ENCODE measurements at regions not wholly inside any gene's neighbourhood (a gene's known extent, or its start where the extent isn't known, plus 50 kb on each side); places are given as distances from the start of the nearest gene placed in this dataset.
"Not testable (repeated sequence)": the region's sequence is repeated elsewhere in the genome, so short reads cannot be mapped to it uniquely, and the experiment has no call there.

DNA sequence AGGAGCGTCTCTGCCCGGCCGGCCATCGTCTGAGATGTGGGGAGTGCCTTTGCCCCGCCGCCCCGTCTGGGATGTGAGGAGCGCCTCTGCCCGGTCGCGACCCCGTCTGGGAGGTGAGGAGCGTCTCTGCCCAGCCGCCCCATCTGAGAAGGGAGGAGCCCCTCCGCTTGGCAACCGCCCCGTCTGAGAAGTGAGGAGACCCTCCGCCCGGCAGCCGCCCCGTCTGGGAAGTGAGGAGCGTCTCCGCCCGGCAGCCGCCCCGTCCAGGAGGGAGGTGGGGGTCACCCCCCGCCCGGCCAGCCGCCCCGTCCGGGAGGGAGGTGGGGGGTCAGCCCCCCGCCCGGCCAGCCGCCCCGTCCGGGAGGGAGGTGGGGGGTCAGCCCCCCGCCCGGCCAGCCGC is 432.7 kb downstream of the LIG4 start:
- not testable (repeated sequence) for H3K9me3 ChIP-seq (ENCODE audit: control insufficient read depth in 1 of 2, low read length in 2 of 2); H3K27ac ChIP-seq (ENCODE audit: low read length); H3K4me3 ChIP-seq (ENCODE audit: low read depth in 1 of 2, low read length in 2 of 2); H3K36me3 ChIP-seq (ENCODE audit: control insufficient read depth in 1 of 2, insufficient read depth in 2 of 2, low read length in 2 of 2); H3K4me1 ChIP-seq (ENCODE audit: control insufficient read depth in 1 of 2, insufficient read depth in 2 of 2, low read length in 2 of 2); H3K27me3 ChIP-seq (ENCODE audit: low read depth, low read length)

DNA sequence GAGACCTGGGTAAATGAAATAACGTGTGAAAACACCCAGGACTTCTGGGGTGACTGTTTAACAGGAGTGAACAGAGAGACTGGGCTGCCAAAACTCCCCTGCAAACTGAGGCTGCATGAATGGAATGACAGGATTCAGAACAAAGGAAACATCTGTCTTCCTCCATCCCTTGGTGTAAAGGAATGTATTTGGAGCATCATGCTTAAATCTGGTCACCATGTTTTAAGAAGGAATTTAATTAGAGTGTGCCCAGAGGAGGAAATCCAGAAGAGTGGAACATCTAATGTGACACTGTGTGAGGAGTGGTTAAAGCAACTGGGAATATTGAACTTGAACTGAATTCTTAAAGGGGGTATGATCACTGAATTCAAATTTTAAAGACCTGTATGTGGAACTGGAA is 437.2 kb downstream of the LIG4 start:
- H3K36me3 ChIP-seq (ENCODE audit: control insufficient read depth in 1 of 2, insufficient read depth in 2 of 2, low read length in 2 of 2): no peaks in the 10 kb centered on the region
- no peaks in the 10 kb centered on the region for H3K4me1 ChIP-seq (ENCODE audit: control insufficient read depth in 1 of 2, insufficient read depth in 2 of 2, low read length in 2 of 2)
- no peaks in the 10 kb centered on the region for H3K27me3 ChIP-seq (ENCODE audit: low read depth, low read length)
- H3K4me3 ChIP-seq (ENCODE audit: low read depth in 1 of 2, low read length in 2 of 2): no peak overlapping the region
- H3K27ac ChIP-seq (ENCODE audit: low read length): no peak overlapping the region
- H3K9me3 ChIP-seq (ENCODE audit: control insufficient read depth in 1 of 2, low read length in 2 of 2): no peaks in the 10 kb centered on the region

GRCh38 chr13:107770541-107770940 is 444.8 kb downstream of the LIG4 start:
- H3K27me3 ChIP-seq (ENCODE audit: low read depth, low read length): no peaks in the 10 kb centered on the region
- H3K9me3 ChIP-seq (ENCODE audit: control insufficient read depth in 1 of 2, low read length in 2 of 2): no peaks in the 10 kb centered on the region
- no peaks in the 10 kb centered on the region for H3K36me3 ChIP-seq (ENCODE audit: control insufficient read depth in 1 of 2, insufficient read depth in 2 of 2, low read length in 2 of 2)
- no peak overlapping the region for H3K4me3 ChIP-seq (ENCODE audit: low read depth in 1 of 2, low read length in 2 of 2)
- H3K27ac ChIP-seq (ENCODE audit: low read length): no peak overlapping the region
- no peaks in the 10 kb centered on the region for H3K4me1 ChIP-seq (ENCODE audit: control insufficient read depth in 1 of 2, insufficient read depth in 2 of 2, low read length in 2 of 2)

GRCh38 chr13:107767119-107767518 is 448.2 kb downstream of the LIG4 start:
- no peaks in the 10 kb centered on the region for H3K36me3 ChIP-seq (ENCODE audit: control insufficient read depth in 1 of 2, insufficient read depth in 2 of 2, low read length in 2 of 2)
- H3K27me3 ChIP-seq (ENCODE audit: low read depth, low read length): no peaks in the 10 kb centered on the region
- no peak overlapping the region for H3K4me3 ChIP-seq (ENCODE audit: low read depth in 1 of 2, low read length in 2 of 2)
- H3K4me1 ChIP-seq (ENCODE audit: control insufficient read depth in 1 of 2, insufficient read depth in 2 of 2, low read length in 2 of 2): no peaks in the 10 kb centered on the region
- no peak overlapping the region for H3K27ac ChIP-seq (ENCODE audit: low read length)
- no peaks in the 10 kb centered on the region for H3K9me3 ChIP-seq (ENCODE audit: control insufficient read depth in 1 of 2, low read length in 2 of 2)

DNA sequence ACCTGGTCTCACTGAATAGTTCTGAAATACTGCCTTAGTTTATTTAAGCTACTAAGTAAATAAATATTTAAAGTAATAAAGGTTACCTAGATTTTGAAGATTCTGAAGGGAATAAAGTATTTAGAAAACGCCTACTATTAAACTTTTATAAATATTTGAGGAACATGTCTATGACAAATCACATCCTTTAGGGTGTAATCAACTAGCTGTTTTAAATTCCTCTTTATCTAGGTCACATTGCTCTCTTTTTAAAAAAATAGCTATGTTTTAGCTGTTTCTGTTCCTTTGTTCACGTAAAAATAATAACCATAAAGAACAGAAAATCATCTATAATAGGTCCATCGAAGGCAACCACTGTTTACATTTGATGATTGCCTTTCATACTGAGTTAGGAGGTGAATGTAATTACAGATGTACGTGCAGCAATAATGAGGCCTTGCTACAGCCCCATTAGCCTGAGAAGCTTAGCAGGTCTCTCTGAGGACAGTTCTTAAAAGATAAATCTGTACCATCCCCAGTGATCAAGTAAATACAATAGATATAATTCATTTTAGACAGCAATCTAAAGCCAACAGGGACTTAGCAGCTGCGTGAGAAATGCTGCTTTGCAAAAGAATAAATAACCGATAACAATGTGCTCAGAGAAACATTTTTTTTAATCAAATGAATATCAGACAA is 449.5 kb downstream of the LIG4 start:
- Histone ChIP-seq H3K9me3 (ENCODE audit: control insufficient read depth in 1 of 2, low read length in 2 of 2) (no peaks in the 10 kb centered on the region), H3K27me3 (ENCODE audit: low read depth, low read length) (no peaks in the 10 kb centered on the region), H3K4me1 (ENCODE audit: control insufficient read depth in 1 of 2, insufficient read depth in 2 of 2, low read length in 2 of 2) (no peaks in the 10 kb centered on the region), H3K4me3 (ENCODE audit: low read depth in 1 of 2, low read length in 2 of 2) (no peak overlapping the region), H3K27ac (ENCODE audit: low read length) (no peak overlapping the region), H3K36me3 (ENCODE audit: control insufficient read depth in 1 of 2, insufficient read depth in 2 of 2, low read length in 2 of 2) (no peaks in the 10 kb centered on the region)

DNA sequence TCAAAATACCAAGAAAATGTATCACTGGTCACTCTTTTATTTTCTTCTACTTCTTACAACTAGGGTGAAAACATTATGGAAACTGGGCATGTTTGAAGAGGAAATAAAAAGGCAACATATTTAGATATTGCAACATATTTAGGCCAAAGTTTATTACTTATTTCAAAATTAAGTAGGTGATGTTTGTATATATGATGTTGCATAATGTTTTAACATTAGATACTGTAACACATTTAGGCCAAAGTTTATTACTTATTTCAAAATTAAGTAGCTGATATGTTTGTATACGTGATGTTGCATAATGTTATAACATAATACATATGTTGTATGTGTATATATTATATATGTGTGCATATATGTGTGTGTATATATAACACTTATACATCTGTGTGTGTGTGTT is 451.3 kb downstream of the LIG4 start:
- peaks cover 0 to 2% of the 10 kb centered on the region in 2 donors for H3K9me3 ChIP-seq (ENCODE audit: control insufficient read depth in 1 of 2, low read length in 2 of 2)
- no peaks in the 10 kb centered on the region for H3K36me3 ChIP-seq (ENCODE audit: control insufficient read depth in 1 of 2, insufficient read depth in 2 of 2, low read length in 2 of 2)
- H3K27ac ChIP-seq (ENCODE audit: low read length): no peak overlapping the region
- H3K4me3 ChIP-seq (ENCODE audit: low read depth in 1 of 2, low read length in 2 of 2): no peak overlapping the region
- H3K4me1 ChIP-seq (ENCODE audit: control insufficient read depth in 1 of 2, insufficient read depth in 2 of 2, low read length in 2 of 2): no peaks in the 10 kb centered on the region
- H3K27me3 ChIP-seq (ENCODE audit: low read depth, low read length): no peaks in the 10 kb centered on the region

- Histone ChIP-seq H3K4me1 (ENCODE audit: control insufficient read depth in 1 of 2, insufficient read depth in 2 of 2, low read length in 2 of 2) (no peaks in the 10 kb centered on the region), H3K36me3 (ENCODE audit: control insufficient read depth in 1 of 2, insufficient read depth in 2 of 2, low read length in 2 of 2) (no peaks in the 10 kb centered on the region), H3K27ac (ENCODE audit: low read length) (no peak overlapping the region), H3K27me3 (ENCODE audit: low read depth, low read length) (no peaks in the 10 kb centered on the region), H3K9me3 (ENCODE audit: control insufficient read depth in 1 of 2, low read length in 2 of 2) (no peaks in the 10 kb centered on the region), H3K4me3 (ENCODE audit: low read depth in 1 of 2, low read length in 2 of 2) (no peak overlapping the region)
Measured at GRCh38 chr13:107753748-107754147, 461.6 kb downstream of the LIG4 start.

GRCh38 chr13:107753291-107753690 is 462.0 kb downstream of the LIG4 start:
- Histone ChIP-seq H3K9me3 (ENCODE audit: control insufficient read depth in 1 of 2, low read length in 2 of 2) (no peaks in the 10 kb centered on the region), H3K4me1 (ENCODE audit: control insufficient read depth in 1 of 2, insufficient read depth in 2 of 2, low read length in 2 of 2) (no peaks in the 10 kb centered on the region), H3K4me3 (ENCODE audit: low read depth in 1 of 2, low read length in 2 of 2) (no peak overlapping the region), H3K27ac (ENCODE audit: low read length) (no peak overlapping the region), H3K36me3 (ENCODE audit: control insufficient read depth in 1 of 2, insufficient read depth in 2 of 2, low read length in 2 of 2) (no peaks in the 10 kb centered on the region), H3K27me3 (ENCODE audit: low read depth, low read length) (no peaks in the 10 kb centered on the region)

GRCh38 chr13:107743983-107744382 is 471.4 kb downstream of the LIG4 start:
- Histone ChIP-seq H3K27ac (ENCODE audit: low read length) (no peak overlapping the region), H3K4me3 (ENCODE audit: low read depth in 1 of 2, low read length in 2 of 2) (no peak overlapping the region), H3K4me1 (ENCODE audit: control insufficient read depth in 1 of 2, insufficient read depth in 2 of 2, low read length in 2 of 2) (no peaks in the 10 kb centered on the region)

GRCh38 chr13:107743526-107743925 is 471.8 kb downstream of the LIG4 start:
- no peaks in the 10 kb centered on the region for H3K9me3 ChIP-seq (ENCODE audit: control insufficient read depth in 1 of 2, low read length in 2 of 2)
- H3K36me3 ChIP-seq (ENCODE audit: control insufficient read depth in 1 of 2, insufficient read depth in 2 of 2, low read length in 2 of 2): no peaks in the 10 kb centered on the region
- no peak overlapping the region for H3K4me3 ChIP-seq (ENCODE audit: low read depth in 1 of 2, low read length in 2 of 2)
- H3K27ac ChIP-seq (ENCODE audit: low read length): no peak overlapping the region
- H3K27me3 ChIP-seq (ENCODE audit: low read depth, low read length): no peaks in the 10 kb centered on the region
- no peaks in the 10 kb centered on the region for H3K4me1 ChIP-seq (ENCODE audit: control insufficient read depth in 1 of 2, insufficient read depth in 2 of 2, low read length in 2 of 2)

More at GRCh38 chr13:107743983-107744382, 471.4 kb downstream of the LIG4 start:
- Histone ChIP-seq H3K36me3 (ENCODE audit: control insufficient read depth in 1 of 2, insufficient read depth in 2 of 2, low read length in 2 of 2) (no peaks in the 10 kb centered on the region), H3K27me3 (ENCODE audit: low read depth, low read length) (no peaks in the 10 kb centered on the region), H3K9me3 (ENCODE audit: control insufficient read depth in 1 of 2, low read length in 2 of 2) (no peaks in the 10 kb centered on the region)

- H3K4me3 ChIP-seq (ENCODE audit: low read depth in 1 of 2, low read length in 2 of 2): no peak overlapping the region
- H3K27ac ChIP-seq (ENCODE audit: low read length): no peak overlapping the region
- H3K36me3 ChIP-seq (ENCODE audit: control insufficient read depth in 1 of 2, insufficient read depth in 2 of 2, low read length in 2 of 2): no peaks in the 10 kb centered on the region
- no peaks in the 10 kb centered on the region for H3K9me3 ChIP-seq (ENCODE audit: control insufficient read depth in 1 of 2, low read length in 2 of 2)
- no peaks in the 10 kb centered on the region for H3K4me1 ChIP-seq (ENCODE audit: control insufficient read depth in 1 of 2, insufficient read depth in 2 of 2, low read length in 2 of 2)
- no peaks in the 10 kb centered on the region for H3K27me3 ChIP-seq (ENCODE audit: low read depth, low read length)
Measured at GRCh38 chr13:107743100-107743499, 472.2 kb downstream of the LIG4 start.

- Histone ChIP-seq H3K27me3 (ENCODE audit: low read depth, low read length) (no peaks in the 10 kb centered on the region), H3K36me3 (ENCODE audit: control insufficient read depth in 1 of 2, insufficient read depth in 2 of 2, low read length in 2 of 2) (no peaks in the 10 kb centered on the region), H3K27ac (ENCODE audit: low read length) (no peak overlapping the region), H3K4me1 (ENCODE audit: control insufficient read depth in 1 of 2, insufficient read depth in 2 of 2, low read length in 2 of 2) (no peaks in the 10 kb centered on the region), H3K9me3 (ENCODE audit: control insufficient read depth in 1 of 2, low read length in 2 of 2) (no peaks in the 10 kb centered on the region), H3K4me3 (ENCODE audit: low read depth in 1 of 2, low read length in 2 of 2) (no peak overlapping the region)
Measured at GRCh38 chr13:107742544-107742943, 472.8 kb downstream of the LIG4 start.
